HCEC 1CT (cell line): ENCODE measurements at regions not wholly inside any gene's neighbourhood (a gene's known extent, or its start where the extent isn't known, plus 50 kb on each side); places are given as distances from the start of the nearest gene placed in this dataset.

Experiments used
- DNase-seq: peaks from one replicate; pipeline ENCODE4 v3.0.0-alpha.2; 2017

GRCh38 chr2:174667250-174667860, 69.8 kb upstream of the WIPF1 start:
- DNase-seq, result no peak

GRCh38 chr2:174666845-174667244, 69.2 kb upstream of the WIPF1 start:
- no peak for DNase-seq

GRCh38 chr2:174666312-174666711, 68.7 kb upstream of the WIPF1 start:
- DNase-seq, result no peak

GRCh38 chr2:174664084-174664759, 66.6 kb upstream of the WIPF1 start:
- no peak for DNase-seq

- no peak for DNase-seq
Measured at GRCh38 chr2:174663550-174663949, 65.9 kb upstream of the WIPF1 start.

GRCh38 chr2:174662859-174663258, 65.3 kb upstream of the WIPF1 start:
- no peak for DNase-seq

GRCh38 chr2:174662459-174662858, 64.9 kb upstream of the WIPF1 start:
- peak; percentile 61 for DNase-seq

- no peak for DNase-seq
Measured at GRCh38 chr2:174660984-174661675, 63.5 kb upstream of the WIPF1 start.

- no peak for DNase-seq
Measured at GRCh38 chr2:174659069-174659900, 61.7 kb upstream of the WIPF1 start.

GRCh38 chr2:174656676-174657176, 59.1 kb upstream of the WIPF1 start:
- DNase-seq, result no peak

GRCh38 chr2:174656035-174656434, 58.4 kb upstream of the WIPF1 start:
- no peak for DNase-seq

GRCh38 chr2:174654419-174654941, 56.9 kb upstream of the WIPF1 start:
- no peak for DNase-seq

GRCh38 chr2:174648896-174649295, 51.3 kb upstream of the WIPF1 start:
- DNase-seq, result no peak
